H1 (cell line): ENCODE measurements at regions not wholly inside any gene's neighbourhood (a gene's known extent, or its start where the extent isn't known, plus 50 kb on each side); places are given as distances from the start of the nearest gene placed in this dataset.

ENCODE experiments used
- CBX5 ChIP-seq: fragments of 300-800, 300-1000 bp; sonication (generic); IDR thresholded peaks from 2 replicates; pipeline ENCODE4 v1.7.1; 2016; ENCODE audit warnings: antibody characterized with exemption, low read length, low read depth
- EP300 ChIP-seq, 2 experiments: IDR thresholded peaks; 1 replicate in 1 of 2; 2 replicates in 1 of 2; pipeline ENCODE4 v1.6.1; 2011 to 2012; ENCODE audit warnings: low read depth in 2 of 2, low read length in 2 of 2, mild to moderate bottlenecking in 2 of 2, borderline replicate concordance in 1 of 2, inconsistent platforms in 1 of 2, moderate library complexity in 1 of 2
- EZH2 ChIP-seq: fragments of 200-600 bp; sonication (generic); IDR thresholded peaks from 2 replicates; pipeline ENCODE4 v1.7.1; 2012; ENCODE audit warnings: low read depth, mild to moderate bottlenecking, moderate library complexity, low read length, inconsistent platforms; ENCODE audit not compliant: severe bottlenecking
- TF ChIP-seq, protein P1 (sequence below): IDR thresholded peaks from 2 replicates; pipeline ENCODE4 v1.6.1; 2011; ENCODE audit warnings: low read depth, mild to moderate bottlenecking, low read length; ENCODE audit not compliant: insufficient read depth
- TF ChIP-seq, protein P2 (sequence below), 3 experiments: IDR thresholded peaks; 1 replicate in 2 of 3; 2 replicates in 1 of 3; pipeline versions ENCODE4 v1.5.1 to v1.6.1; 2011; ENCODE audit warnings: low read length in 3 of 3, mild to moderate bottlenecking in 3 of 3, inconsistent platforms in 2 of 3, low read depth in 1 of 3, moderate library complexity in 1 of 3; ENCODE audit not compliant: insufficient read depth in 1 of 3; ENCODE audit errors: control extremely low read depth in 1 of 3

DNA sequence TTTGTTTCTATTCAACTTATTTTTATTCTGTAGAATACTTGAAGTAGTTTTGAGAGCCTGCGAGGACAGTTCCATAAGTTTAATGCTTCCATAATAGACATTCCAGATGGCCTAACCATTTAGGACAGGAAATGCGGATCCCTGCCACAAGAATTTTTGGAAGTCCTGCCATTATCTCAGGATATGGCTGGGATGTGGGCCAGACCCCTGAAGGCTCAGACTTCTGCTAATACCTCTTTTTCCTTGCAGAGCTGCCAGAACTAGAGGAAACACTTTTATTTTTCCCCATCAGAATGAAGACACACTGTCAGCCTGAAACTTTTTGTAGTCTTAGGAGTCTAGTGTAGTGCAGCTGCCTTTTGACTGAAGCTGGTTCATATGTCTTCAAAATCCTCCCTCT lies 806.5 kb downstream of the TDRD15 start:
- TF ChIP-seq EP300 (IDR thresholded peaks at IDR 0.05; ENCODE audit: borderline replicate concordance in 1 of 2, low read depth in 2 of 2, low read length in 2 of 2) (no peak), CBX5 (no peak), EZH2 (no peak)
- TF ChIP-seq, protein P1, sequence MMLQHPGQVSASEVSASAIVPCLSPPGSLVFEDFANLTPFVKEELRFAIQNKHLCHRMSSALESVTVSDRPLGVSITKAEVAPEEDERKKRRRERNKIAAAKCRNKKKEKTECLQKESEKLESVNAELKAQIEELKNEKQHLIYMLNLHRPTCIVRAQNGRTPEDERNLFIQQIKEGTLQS, result no peak
- TF ChIP-seq, protein P2, sequence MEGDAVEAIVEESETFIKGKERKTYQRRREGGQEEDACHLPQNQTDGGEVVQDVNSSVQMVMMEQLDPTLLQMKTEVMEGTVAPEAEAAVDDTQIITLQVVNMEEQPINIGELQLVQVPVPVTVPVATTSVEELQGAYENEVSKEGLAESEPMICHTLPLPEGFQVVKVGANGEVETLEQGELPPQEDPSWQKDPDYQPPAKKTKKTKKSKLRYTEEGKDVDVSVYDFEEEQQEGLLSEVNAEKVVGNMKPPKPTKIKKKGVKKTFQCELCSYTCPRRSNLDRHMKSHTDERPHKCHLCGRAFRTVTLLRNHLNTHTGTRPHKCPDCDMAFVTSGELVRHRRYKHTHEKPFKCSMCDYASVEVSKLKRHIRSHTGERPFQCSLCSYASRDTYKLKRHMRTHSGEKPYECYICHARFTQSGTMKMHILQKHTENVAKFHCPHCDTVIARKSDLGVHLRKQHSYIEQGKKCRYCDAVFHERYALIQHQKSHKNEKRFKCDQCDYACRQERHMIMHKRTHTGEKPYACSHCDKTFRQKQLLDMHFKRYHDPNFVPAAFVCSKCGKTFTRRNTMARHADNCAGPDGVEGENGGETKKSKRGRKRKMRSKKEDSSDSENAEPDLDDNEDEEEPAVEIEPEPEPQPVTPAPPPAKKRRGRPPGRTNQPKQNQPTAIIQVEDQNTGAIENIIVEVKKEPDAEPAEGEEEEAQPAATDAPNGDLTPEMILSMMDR (IDR thresholded peaks at IDR 0.05; ENCODE audit: control extremely low read depth in 1 of 3, insufficient read depth in 1 of 3, low read depth in 1 of 3, low read length in 3 of 3), result no peak
